T-helper 1 cell (primary cell): ENCODE measurements at regions not wholly inside any gene's neighbourhood (a gene's known extent, or its start where the extent isn't known, plus 50 kb on each side); places are given as distances from the start of the nearest gene placed in this dataset.
"Not testable (repeated sequence)": the region's sequence is repeated elsewhere in the genome, so short reads cannot be mapped to it uniquely, and the experiment has no call there.

Experiments used
- DNase-seq, 5 donors: peaks; one replicate each; pipeline ENCODE4 v3.0.0-alpha.2; 2012 to 2020

- no peak for DNase-seq
These were observed 550.7 kb downstream of the KCTD12 start for GRCh38 chr13:76335463-76335862.

GRCh38 chr13:76331943-76332712 is 554.1 kb downstream of the KCTD12 start:
- DNase-seq: no peak

GRCh38 chr13:76330761-76331160 is 555.4 kb downstream of the KCTD12 start:
- DNase-seq: no peak

- no peak for DNase-seq
These were observed 556.2 kb downstream of the KCTD12 start for GRCh38 chr13:76329866-76330580.

- no peak for DNase-seq
These were observed 557.2 kb downstream of the KCTD12 start for GRCh38 chr13:76329004-76329403.

- no peak for DNase-seq
These were observed 559.9 kb downstream of the KCTD12 start for GRCh38 chr13:76326343-76326742.

- DNase-seq: no peak
These were observed 566.3 kb downstream of the KCTD12 start for GRCh38 chr13:76319921-76320320.

GRCh38 chr13:76316998-76317527 is 569.1 kb downstream of the KCTD12 start:
- DNase-seq: no peak

GRCh38 chr13:76314495-76314894 is 571.7 kb downstream of the KCTD12 start:
- no peak for DNase-seq

GRCh38 chr13:76307142-76307541 is 579.1 kb downstream of the KCTD12 start:
- no peak for DNase-seq

- no peak for DNase-seq
These were observed 585.5 kb downstream of the KCTD12 start for GRCh38 chr13:76300688-76301087.

- no peak for DNase-seq
These were observed 588.9 kb downstream of the KCTD12 start for GRCh38 chr13:76297331-76297730.

GRCh38 chr13:76296751-76297150 is 589.5 kb downstream of the KCTD12 start:
- no peak for DNase-seq

GRCh38 chr13:76295020-76295419 is 591.2 kb downstream of the KCTD12 start:
- not testable (repeated sequence) for DNase-seq

- no peak for DNase-seq
These were observed 592.5 kb downstream of the KCTD12 start for GRCh38 chr13:76293751-76294150.

- no peak for DNase-seq
These were observed 592.9 kb downstream of the KCTD12 start for GRCh38 chr13:76293346-76293745.

GRCh38 chr13:76292726-76293125 is 593.5 kb downstream of the KCTD12 start:
- no peak for DNase-seq

GRCh38 chr13:76292031-76292430 is 594.2 kb downstream of the KCTD12 start:
- DNase-seq: no peak

- DNase-seq: no peak
These were observed 596.6 kb downstream of the KCTD12 start for GRCh38 chr13:76289558-76289957.

GRCh38 chr13:76286178-76286577 is 600.0 kb downstream of the KCTD12 start:
- no peak for DNase-seq

GRCh38 chr13:76285463-76285862 is 600.7 kb downstream of the KCTD12 start:
- no peak for DNase-seq

GRCh38 chr13:76279766-76280165 is 606.4 kb downstream of the KCTD12 start:
- DNase-seq: not testable (repeated sequence)

GRCh38 chr13:76271728-76272232 is 614.4 kb downstream of the KCTD12 start:
- no peak for DNase-seq

- not testable (repeated sequence) for DNase-seq
These were observed 617.9 kb downstream of the KCTD12 start for GRCh38 chr13:76268307-76268706.
